ENCODE measurements at regions not wholly inside any gene's neighbourhood (a gene's known extent, or its start where the extent isn't known, plus 50 kb on each side); places are given as distances from the start of the nearest gene placed in this dataset.

GRCh38 chr2:226207671-226208070, 591.9 kb downstream of the IRS1 start:
- Histone ChIP-seq H3K4me3 (ENCODE audit: low read depth in 1 of 2, low read length in 1 of 2) (no peak overlapping the region), H3K4me1 (ENCODE audit: control insufficient read depth in 1 of 2, insufficient read depth in 1 of 2, low read depth in 1 of 2, low read length in 1 of 2) (no peaks in the 10 kb centered on the region), H3K27ac (no peak overlapping the region), H3K36me3 (no peaks in the 10 kb centered on the region), H3K9me3 (no peaks in the 10 kb centered on the region), H3K27me3 (no peaks in the 10 kb centered on the region)
- TF ChIP-seq CTCF (IDR thresholded peaks at IDR 0.05) = no peak

GRCh38 chr2:226199555-226199954, 600.1 kb downstream of the IRS1 start:
- Histone ChIP-seq H3K27me3 (no peaks in the 10 kb centered on the region), H3K36me3 (no peaks in the 10 kb centered on the region), H3K9me3 (no peaks in the 10 kb centered on the region), H3K27ac (no peak overlapping the region), H3K4me3 (ENCODE audit: low read depth in 1 of 2, low read length in 1 of 2) (no peak overlapping the region), H3K4me1 (ENCODE audit: control insufficient read depth in 1 of 2, insufficient read depth in 1 of 2, low read depth in 1 of 2, low read length in 1 of 2) (no peaks in the 10 kb centered on the region)
- TF ChIP-seq CTCF (IDR thresholded peaks at IDR 0.05) = no peak

GRCh38 chr2:226198956-226199355, 600.7 kb downstream of the IRS1 start:
- Histone ChIP-seq H3K4me1 (ENCODE audit: control insufficient read depth in 1 of 2, insufficient read depth in 1 of 2, low read depth in 1 of 2, low read length in 1 of 2) (no peaks in the 10 kb centered on the region), H3K36me3 (no peaks in the 10 kb centered on the region), H3K9me3 (no peaks in the 10 kb centered on the region), H3K4me3 (ENCODE audit: low read depth in 1 of 2, low read length in 1 of 2) (no peak overlapping the region), H3K27ac (no peak overlapping the region), H3K27me3 (no peaks in the 10 kb centered on the region)
- no peak for TF ChIP-seq CTCF (IDR thresholded peaks at IDR 0.05)

- no peaks in the 10 kb centered on the region for H3K36me3 ChIP-seq
- no peak for TF ChIP-seq CTCF (IDR thresholded peaks at IDR 0.05)
- no peaks in the 10 kb centered on the region for H3K4me1 ChIP-seq (ENCODE audit: control insufficient read depth in 1 of 2, insufficient read depth in 1 of 2, low read depth in 1 of 2, low read length in 1 of 2)
- no peaks in the 10 kb centered on the region for H3K9me3 ChIP-seq
- no peaks in the 10 kb centered on the region for H3K27me3 ChIP-seq
- H3K27ac ChIP-seq = no peak overlapping the region
- no peak overlapping the region for H3K4me3 ChIP-seq (ENCODE audit: low read depth in 1 of 2, low read length in 1 of 2)
These were observed 609.0 kb downstream of the IRS1 start for GRCh38 chr2:226190479-226191252.

GRCh38 chr2:226189061-226189460, 610.6 kb downstream of the IRS1 start:
- Histone ChIP-seq H3K9me3 (no peaks in the 10 kb centered on the region), H3K27me3 (no peaks in the 10 kb centered on the region), H3K36me3 (no peaks in the 10 kb centered on the region), H3K4me1 (ENCODE audit: control insufficient read depth in 1 of 2, insufficient read depth in 1 of 2, low read depth in 1 of 2, low read length in 1 of 2) (no peaks in the 10 kb centered on the region), H3K4me3 (ENCODE audit: low read depth in 1 of 2, low read length in 1 of 2) (no peak overlapping the region), H3K27ac (no peak overlapping the region)
- TF ChIP-seq CTCF (IDR thresholded peaks at IDR 0.05) = no peak

All from neutrophil (primary cell).